H9 (cell line): ENCODE measurements at regions not wholly inside any gene's neighbourhood (a gene's known extent, or its start where the extent isn't known, plus 50 kb on each side); places are given as distances from the start of the nearest gene placed in this dataset.

Experiments
- DNase-seq: peaks from one replicate; pipeline ENCODE4 v3.0.0-alpha.2; 2017
- H2AFZ ChIP-seq: one replicate; pipeline ENCODE4 v1.6.1; 2013; ENCODE audit warnings: mild to moderate bottlenecking, low read length, control low read depth, moderate library complexity
- H2AK5ac ChIP-seq: 2 replicates; pipeline ENCODE4 v1.6.1; 2013; ENCODE audit warnings: low read length, control low read depth, mixed read lengths; ENCODE audit not compliant: insufficient read length
- H2BK120ac ChIP-seq: one replicate; pipeline ENCODE4 v1.6.1; 2013; ENCODE audit warnings: low read depth, mild to moderate bottlenecking, low read length, control low read depth, inconsistent platforms; ENCODE audit not compliant: poor library complexity, severe bottlenecking
- H2BK12ac ChIP-seq: 2 replicates; pipeline ENCODE4 v1.6.1; 2013; ENCODE audit warnings: low read length, control low read depth, mixed read lengths, low read depth; ENCODE audit not compliant: insufficient read length
- H2BK15ac ChIP-seq: 2 replicates; pipeline ENCODE4 v1.6.1; 2013; ENCODE audit warnings: low read depth, low read length, control low read depth
- H2BK20ac ChIP-seq: one replicate; pipeline ENCODE4 v1.6.1; 2013; ENCODE audit warnings: low read depth, mild to moderate bottlenecking, low read length, control low read depth, inconsistent platforms; ENCODE audit not compliant: poor library complexity, severe bottlenecking
- H2BK5ac ChIP-seq: 2 replicates; pipeline ENCODE4 v1.6.1; 2013; ENCODE audit warnings: low read length, control low read depth, mixed read lengths; ENCODE audit not compliant: insufficient read length
- H3K14ac ChIP-seq: 2 replicates; pipeline ENCODE4 v1.6.1; 2013; ENCODE audit warnings: low read length, control low read depth; ENCODE audit not compliant: insufficient read depth
- H3K18ac ChIP-seq: 2 replicates; pipeline ENCODE4 v1.6.1; 2013; ENCODE audit warnings: low read depth, mild to moderate bottlenecking, mixed read lengths, low read length, control low read depth; ENCODE audit not compliant: insufficient read length
- H3K23ac ChIP-seq: 2 replicates; pipeline ENCODE4 v1.6.1; 2013; ENCODE audit warnings: low read length, control low read depth, mixed read lengths, low read depth; ENCODE audit not compliant: insufficient read length
- H3K23me2 ChIP-seq: 2 replicates; pipeline ENCODE4 v1.6.1; 2013; ENCODE audit warnings: low read depth, mild to moderate bottlenecking, mixed read lengths, low read length, control low read depth; ENCODE audit not compliant: insufficient read length, poor library complexity, severe bottlenecking
- H3K27ac ChIP-seq: 2 replicates; pipeline ENCODE4 v1.5.1; 2013; ENCODE audit warnings: low read length, control low read depth, mixed read lengths, low read depth; ENCODE audit not compliant: insufficient read length
- H3K27me3 ChIP-seq: 2 replicates; pipeline ENCODE4 v1.6.1; 2013; ENCODE audit warnings: low read length, control low read depth, inconsistent platforms; ENCODE audit not compliant: insufficient read depth
- H3K4ac ChIP-seq: 2 replicates; pipeline ENCODE4 v1.6.1; 2013; ENCODE audit warnings: low read depth, mild to moderate bottlenecking, control low read depth, inconsistent platforms, low read length, moderate library complexity
- H3K4me1 ChIP-seq: 2 replicates; pipeline ENCODE4 v1.6.1; 2013; ENCODE audit warnings: low read length, control low read depth, inconsistent platforms; ENCODE audit not compliant: insufficient read depth
- H3K4me2 ChIP-seq: 2 replicates; pipeline ENCODE4 v1.6.1; 2013; ENCODE audit warnings: low read length, control low read depth, mixed read lengths; ENCODE audit not compliant: insufficient read length, insufficient read depth
- H3K56ac ChIP-seq: 2 replicates; pipeline ENCODE4 v1.6.1; 2013; ENCODE audit warnings: low read depth, mild to moderate bottlenecking, mixed read lengths, low read length, control low read depth; ENCODE audit not compliant: insufficient read length
- H3K79me1 ChIP-seq: 2 replicates; pipeline ENCODE4 v1.6.1; 2013; ENCODE audit warnings: low read depth, mild to moderate bottlenecking, moderate library complexity, low read length, control low read depth, inconsistent platforms; ENCODE audit not compliant: insufficient read depth, poor library complexity, severe bottlenecking
- H3K79me2 ChIP-seq: 2 replicates; pipeline ENCODE4 v1.6.1; 2013; ENCODE audit warnings: low read length, control low read depth, inconsistent platforms; ENCODE audit not compliant: insufficient read depth
- H3K9ac ChIP-seq: 2 replicates; pipeline ENCODE4 v1.6.1; 2013; ENCODE audit warnings: low read length, control low read depth, mixed read lengths; ENCODE audit not compliant: insufficient read length; ENCODE audit errors: extremely low read depth
- H3K9me3 ChIP-seq: one replicate; pipeline ENCODE4 v1.6.1; 2013; ENCODE audit warnings: low read depth, low read length, inconsistent platforms; ENCODE audit not compliant: control insufficient read depth
- H3T11ph ChIP-seq: one replicate; pipeline ENCODE4 v1.6.1; 2013; ENCODE audit warnings: mild to moderate bottlenecking, low read length, control low read depth, inconsistent platforms
- H4K20me1 ChIP-seq: one replicate; pipeline ENCODE4 v1.6.1; 2013; ENCODE audit not compliant: control insufficient read depth, insufficient read length, insufficient read depth
- H4K5ac ChIP-seq: 2 replicates; pipeline ENCODE4 v1.6.1; 2013; ENCODE audit warnings: low read depth, mild to moderate bottlenecking, mixed read lengths, low read length, control low read depth; ENCODE audit not compliant: insufficient read length
- H4K8ac ChIP-seq: replicated peaks from 2 replicates; pipeline ENCODE4 v1.6.1; 2013; ENCODE audit warnings: low read length, control low read depth, mixed read lengths, low read depth; ENCODE audit not compliant: insufficient read length
- H4K91ac ChIP-seq: 2 replicates; pipeline ENCODE4 v1.6.1; 2013; ENCODE audit warnings: low read depth, mild to moderate bottlenecking, moderate library complexity, mixed read lengths, low read length, control low read depth; ENCODE audit not compliant: insufficient read length
- H3K27ac Mint-ChIP-seq, 3 experiments: 2 replicates in 2 of 3; 3 replicates in 1 of 3; pipeline ENCODE4 v1.8.0; 2020 to 2021; ENCODE audit warnings: mixed read lengths in 3 of 3, mild to moderate bottlenecking in 1 of 3, moderate library complexity in 1 of 3
- H3K27me3 Mint-ChIP-seq: 2 replicates; pipeline ENCODE4 v1.8.0; 2021; ENCODE audit warnings: low read depth, mild to moderate bottlenecking, moderate library complexity, mixed read lengths
- H3K36me3 Mint-ChIP-seq, 3 experiments: 2 replicates in 2 of 3; 3 replicates in 1 of 3; pipeline ENCODE4 v1.8.0; 2020 to 2021; ENCODE audit warnings: low read depth in 3 of 3, mixed read lengths in 3 of 3; ENCODE audit not compliant: insufficient read depth in 1 of 3
- H3K4me1 Mint-ChIP-seq, 2 experiments: 2 replicates each; pipeline ENCODE4 v1.8.0; 2020; ENCODE audit warnings: mixed read lengths in 2 of 2
- H3K4me3 Mint-ChIP-seq, 2 experiments: 2 replicates in 1 of 2; 3 replicates in 1 of 2; pipeline ENCODE4 v1.8.0; 2020 to 2021; ENCODE audit warnings: mild to moderate bottlenecking in 2 of 2, mixed read lengths in 2 of 2, moderate library complexity in 1 of 2
- H3K9me3 Mint-ChIP-seq, 2 experiments: 2 replicates in 1 of 2; 3 replicates in 1 of 2; pipeline ENCODE4 v1.8.0; 2020; ENCODE audit warnings: mild to moderate bottlenecking in 2 of 2, mixed read lengths in 2 of 2, moderate library complexity in 1 of 2
- TF ChIP-seq, protein P1 (sequence below): fragments of 200-600 bp; sonication (generic); conservative IDR thresholded peaks from 3 replicates; pipeline ENCODE4 v1.8.0; 2021; ENCODE audit warnings: antibody characterized with exemption, mild to moderate bottlenecking

DNA sequence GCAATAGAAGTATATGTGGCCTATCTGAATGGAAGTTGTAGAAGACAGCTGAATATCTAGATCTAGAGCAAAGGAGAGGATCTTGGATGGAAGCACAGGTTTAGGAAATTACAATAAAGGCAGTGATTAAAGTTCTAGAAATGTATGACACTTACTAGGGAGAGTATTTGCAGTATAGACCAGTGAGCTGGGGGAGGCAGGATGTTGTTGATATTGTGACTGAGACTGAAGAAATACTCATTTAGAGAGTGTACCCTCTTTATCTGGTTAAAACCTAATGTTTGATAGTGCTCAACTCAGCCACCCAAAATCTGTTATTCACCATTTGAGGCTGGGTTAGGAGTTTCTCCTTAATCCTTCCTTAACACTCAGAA is 439.5 kb downstream of the GRXCR1 start:
- Histone ChIP-seq H4K91ac (no peak overlapping the region), H2BK12ac (no peak overlapping the region), H3K27me3 (no peaks in the 10 kb centered on the region), H3K14ac (no peak overlapping the region), H3K23me2 (no peaks in the 10 kb centered on the region), H3T11ph (no peak overlapping the region), H3K79me2 (no peaks in the 10 kb centered on the region), H3K4me2 (no peak overlapping the region), H3K23ac (no peak overlapping the region), H3K9ac (no peak overlapping the region), H3K4ac (no peak overlapping the region), H4K20me1 (no peaks in the 10 kb centered on the region), H2AK5ac (no peak overlapping the region), H2BK15ac (no peak overlapping the region), H3K9me3 (no peaks in the 10 kb centered on the region), H2BK20ac (no peak overlapping the region), H4K5ac (no peak overlapping the region), H3K27ac (no peak overlapping the region), H4K8ac (no peak overlapping the region), H2BK120ac (no peak overlapping the region), H3K4me1 (no peaks in the 10 kb centered on the region), H3K18ac (no peak overlapping the region), H2AFZ (no peak overlapping the region), H3K79me1 (no peaks in the 10 kb centered on the region), H3K56ac (no peak overlapping the region), H2BK5ac (no peak overlapping the region)
- Mint-ChIP-seq H3K27ac (no peak overlapping the region), H3K4me1 (no peaks in the 10 kb centered on the region), H3K27me3 (no peaks in the 10 kb centered on the region), H3K36me3 (no peaks in the 10 kb centered on the region), H3K4me3 (no peak overlapping the region), H3K9me3 (no peaks in the 10 kb centered on the region; a peak in 1 of 5 replicates)
- TF ChIP-seq, protein P1, sequence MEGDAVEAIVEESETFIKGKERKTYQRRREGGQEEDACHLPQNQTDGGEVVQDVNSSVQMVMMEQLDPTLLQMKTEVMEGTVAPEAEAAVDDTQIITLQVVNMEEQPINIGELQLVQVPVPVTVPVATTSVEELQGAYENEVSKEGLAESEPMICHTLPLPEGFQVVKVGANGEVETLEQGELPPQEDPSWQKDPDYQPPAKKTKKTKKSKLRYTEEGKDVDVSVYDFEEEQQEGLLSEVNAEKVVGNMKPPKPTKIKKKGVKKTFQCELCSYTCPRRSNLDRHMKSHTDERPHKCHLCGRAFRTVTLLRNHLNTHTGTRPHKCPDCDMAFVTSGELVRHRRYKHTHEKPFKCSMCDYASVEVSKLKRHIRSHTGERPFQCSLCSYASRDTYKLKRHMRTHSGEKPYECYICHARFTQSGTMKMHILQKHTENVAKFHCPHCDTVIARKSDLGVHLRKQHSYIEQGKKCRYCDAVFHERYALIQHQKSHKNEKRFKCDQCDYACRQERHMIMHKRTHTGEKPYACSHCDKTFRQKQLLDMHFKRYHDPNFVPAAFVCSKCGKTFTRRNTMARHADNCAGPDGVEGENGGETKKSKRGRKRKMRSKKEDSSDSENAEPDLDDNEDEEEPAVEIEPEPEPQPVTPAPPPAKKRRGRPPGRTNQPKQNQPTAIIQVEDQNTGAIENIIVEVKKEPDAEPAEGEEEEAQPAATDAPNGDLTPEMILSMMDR, result no peak
- no peak for DNase-seq
